HG03280 (cell line): ENCODE measurements at regions not wholly inside any gene's neighbourhood (a gene's known extent, or its start where the extent isn't known, plus 50 kb on each side); places are given as distances from the start of the nearest gene placed in this dataset.
"Not testable (repeated sequence)": the region's sequence is repeated elsewhere in the genome, so short reads cannot be mapped to it uniquely, and the experiment has no call there.

Experiments used
- ATAC-seq: cut with Tn5 transposase; IDR thresholded peaks from one replicate; pipeline ENCODE4 v1.9.1; 2021; ENCODE audit warnings: mild to moderate bottlenecking, moderate library complexity; ENCODE audit not compliant: unreplicated experiment

DNA sequence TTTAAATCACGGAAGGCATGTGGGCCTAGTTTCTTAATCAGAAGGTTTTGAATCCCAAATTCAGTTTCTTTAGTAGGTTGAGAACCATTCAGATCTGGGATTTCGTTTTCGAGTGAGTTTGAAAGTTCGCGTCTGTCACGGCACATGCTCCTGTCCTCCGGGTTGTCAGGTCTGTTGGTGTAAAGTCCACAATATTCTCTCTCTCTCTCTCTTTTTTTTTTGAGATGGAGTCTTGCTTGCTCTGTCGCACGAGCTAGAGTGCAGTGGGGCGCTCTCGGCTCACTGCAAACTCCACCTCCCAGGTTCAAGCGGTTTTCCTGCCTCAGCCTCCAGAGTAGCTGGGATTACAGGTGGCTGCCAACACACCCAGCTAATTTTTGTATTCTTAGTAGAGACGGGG lies 4390.6 kb upstream of the TPTE start:
- not testable (repeated sequence) for ATAC-seq

DNA sequence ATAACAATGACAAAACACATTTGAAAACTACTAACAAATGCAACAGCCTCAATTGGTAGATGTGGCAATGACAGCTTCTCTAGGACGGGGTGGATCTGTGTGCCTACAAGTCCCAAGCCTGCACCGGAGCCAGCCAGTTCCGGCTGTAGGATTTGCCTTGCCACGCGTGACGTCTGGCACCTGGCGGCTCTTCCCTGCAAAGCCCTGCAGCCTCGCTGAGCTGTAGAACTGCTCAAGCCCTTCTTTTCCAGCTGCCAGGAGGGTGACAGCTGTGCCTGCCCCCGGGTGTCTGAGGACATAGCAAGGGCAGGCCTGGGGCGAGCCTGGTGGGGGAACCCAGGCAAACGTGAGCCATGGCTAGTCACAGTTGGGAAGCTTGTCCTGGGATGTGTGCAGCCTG lies 4388.0 kb upstream of the TPTE start:
- not testable (repeated sequence) for ATAC-seq

- ATAC-seq = not testable (repeated sequence)
Measured at GRCh38 chr21:6133852-6134630, 4387.3 kb upstream of the TPTE start.

- ATAC-seq = not testable (repeated sequence)
Measured at GRCh38 chr21:6136732-6137131, 4384.7 kb upstream of the TPTE start.

DNA sequence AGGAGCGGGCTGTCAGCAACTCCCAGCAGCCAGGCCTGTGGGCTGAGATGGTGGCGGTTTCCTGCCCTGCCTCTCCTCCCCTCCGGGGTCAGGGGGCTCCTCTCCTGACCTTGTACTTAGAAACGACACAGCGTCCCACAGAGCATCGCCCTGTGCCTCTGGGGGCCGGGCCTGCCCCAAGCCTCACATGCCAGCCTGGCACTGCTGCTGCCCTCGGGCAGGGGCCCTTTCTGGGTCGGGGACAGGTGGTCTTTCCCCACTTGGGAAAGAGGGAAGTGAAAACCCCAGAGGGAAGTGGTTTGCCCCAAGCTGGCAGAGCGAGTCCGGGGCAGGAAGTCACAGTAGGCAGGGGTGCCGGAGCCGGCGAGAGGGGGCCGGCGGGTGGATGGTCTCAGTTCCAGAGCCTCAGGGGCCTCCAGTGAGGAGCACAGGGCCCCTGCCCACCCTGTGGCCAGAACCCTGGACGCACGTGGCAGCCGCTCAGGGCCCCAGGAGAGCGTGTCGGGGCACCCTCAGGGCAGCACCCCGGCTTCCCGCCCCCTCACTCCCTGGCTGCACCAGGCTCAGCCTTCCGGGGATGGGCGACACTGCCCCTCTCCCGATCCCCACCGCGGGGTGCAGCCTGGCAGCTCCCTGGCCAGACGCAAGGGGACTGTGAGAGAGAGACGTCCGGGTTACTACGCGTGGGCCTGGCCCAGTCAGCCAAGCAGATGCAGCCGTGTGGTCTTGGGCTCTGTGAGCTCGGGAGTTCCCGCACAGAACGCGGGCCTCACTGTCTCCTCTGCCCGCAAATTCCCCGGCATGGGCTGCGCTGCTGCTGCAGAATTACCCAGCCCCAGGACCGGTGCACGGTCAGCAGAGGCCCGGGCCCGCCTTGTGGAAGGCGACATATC lies 4382.9 kb upstream of the TPTE start:
- not testable (repeated sequence) for ATAC-seq

DNA sequence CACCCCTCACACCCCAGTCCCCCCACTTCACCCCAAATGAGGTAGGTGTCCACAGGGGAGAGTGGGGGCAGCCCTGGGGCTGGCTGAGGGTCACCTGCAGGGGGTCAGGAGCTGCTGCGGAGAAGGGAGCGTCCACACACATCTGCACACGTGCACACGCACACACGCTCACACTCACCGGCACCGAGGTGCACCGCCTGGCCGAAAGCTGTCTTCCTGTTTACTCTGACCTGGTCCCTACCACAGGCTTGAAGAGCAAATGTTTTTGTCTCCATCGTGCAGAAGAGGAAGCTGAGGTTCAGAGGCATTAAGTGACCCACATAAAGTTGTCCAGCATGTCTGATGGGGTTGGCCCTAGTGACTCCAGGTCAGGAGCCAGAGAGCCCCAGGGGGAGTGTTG lies 4382.1 kb upstream of the TPTE start:
- not testable (repeated sequence) for ATAC-seq

- not testable (repeated sequence) for ATAC-seq
Measured at GRCh38 chr21:6139862-6140261, 4381.5 kb upstream of the TPTE start.

DNA sequence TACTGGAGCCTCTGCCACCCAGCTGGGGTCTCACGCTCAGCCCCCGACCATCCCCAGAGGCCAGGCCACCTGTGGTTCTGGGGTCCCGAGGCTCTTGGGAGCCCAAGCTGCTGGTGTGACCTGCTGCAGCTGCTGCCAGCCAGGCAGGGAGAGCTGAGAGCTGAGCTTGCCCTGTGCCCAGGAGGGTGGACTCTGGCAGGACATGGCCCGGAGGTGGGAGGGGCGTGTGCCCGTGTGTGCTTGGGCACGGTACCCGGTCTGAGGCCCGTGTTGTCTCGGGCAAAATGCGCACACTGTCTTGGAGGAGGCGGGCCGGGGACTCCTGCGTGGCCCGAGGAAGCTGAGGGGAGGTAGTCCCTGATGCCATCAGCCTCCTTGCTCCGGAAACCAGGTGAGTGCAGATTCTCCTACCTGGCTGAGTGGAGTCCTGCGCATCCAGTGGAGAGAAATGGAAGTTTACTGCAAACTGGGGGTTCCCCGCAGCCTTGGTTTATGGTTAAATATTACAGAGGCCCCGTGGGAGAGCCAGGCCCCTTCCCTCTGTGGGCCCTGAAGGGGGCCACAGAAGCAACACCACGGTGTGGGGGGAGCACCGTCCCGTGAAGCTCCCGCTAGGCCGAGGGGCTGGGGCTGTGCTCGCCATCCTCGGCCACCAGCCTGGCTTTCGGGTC lies 4380.8 kb upstream of the TPTE start:
- not testable (repeated sequence) for ATAC-seq

DNA sequence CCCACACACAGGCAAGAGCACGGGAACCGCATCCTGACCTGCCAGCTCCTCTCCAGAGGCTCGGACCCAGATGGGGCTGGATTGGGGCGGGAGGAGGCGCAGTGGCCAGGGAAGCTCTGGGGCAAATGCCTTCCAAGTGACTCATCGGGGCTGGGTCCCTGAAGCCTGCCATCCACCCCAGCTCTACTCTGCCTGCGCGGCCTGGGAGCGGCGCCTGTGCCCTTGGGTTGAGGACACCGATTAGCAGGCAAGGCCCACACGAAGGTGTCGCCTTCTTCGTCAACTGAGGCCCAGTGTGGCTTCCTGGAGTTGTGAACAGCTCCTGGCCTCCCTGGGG lies 4380.3 kb upstream of the TPTE start:
- not testable (repeated sequence) for ATAC-seq

DNA sequence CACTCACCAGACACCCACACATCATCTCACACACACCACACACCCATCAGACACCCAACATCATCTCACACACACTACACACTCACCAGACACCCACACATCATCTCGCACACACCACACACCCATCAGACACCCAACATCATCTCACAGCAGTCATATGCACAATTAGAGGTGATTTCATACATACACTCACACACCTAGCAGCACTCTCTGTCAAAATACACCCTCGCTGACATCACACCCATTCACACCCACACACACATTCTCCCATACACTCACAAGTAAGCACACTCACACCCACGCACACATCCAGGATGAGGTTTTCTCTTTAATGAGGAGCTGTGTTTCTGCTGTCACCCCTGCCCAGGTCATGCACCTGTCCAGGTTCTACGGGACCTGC lies 4368.2 kb upstream of the TPTE start:
- not testable (repeated sequence) for ATAC-seq

DNA sequence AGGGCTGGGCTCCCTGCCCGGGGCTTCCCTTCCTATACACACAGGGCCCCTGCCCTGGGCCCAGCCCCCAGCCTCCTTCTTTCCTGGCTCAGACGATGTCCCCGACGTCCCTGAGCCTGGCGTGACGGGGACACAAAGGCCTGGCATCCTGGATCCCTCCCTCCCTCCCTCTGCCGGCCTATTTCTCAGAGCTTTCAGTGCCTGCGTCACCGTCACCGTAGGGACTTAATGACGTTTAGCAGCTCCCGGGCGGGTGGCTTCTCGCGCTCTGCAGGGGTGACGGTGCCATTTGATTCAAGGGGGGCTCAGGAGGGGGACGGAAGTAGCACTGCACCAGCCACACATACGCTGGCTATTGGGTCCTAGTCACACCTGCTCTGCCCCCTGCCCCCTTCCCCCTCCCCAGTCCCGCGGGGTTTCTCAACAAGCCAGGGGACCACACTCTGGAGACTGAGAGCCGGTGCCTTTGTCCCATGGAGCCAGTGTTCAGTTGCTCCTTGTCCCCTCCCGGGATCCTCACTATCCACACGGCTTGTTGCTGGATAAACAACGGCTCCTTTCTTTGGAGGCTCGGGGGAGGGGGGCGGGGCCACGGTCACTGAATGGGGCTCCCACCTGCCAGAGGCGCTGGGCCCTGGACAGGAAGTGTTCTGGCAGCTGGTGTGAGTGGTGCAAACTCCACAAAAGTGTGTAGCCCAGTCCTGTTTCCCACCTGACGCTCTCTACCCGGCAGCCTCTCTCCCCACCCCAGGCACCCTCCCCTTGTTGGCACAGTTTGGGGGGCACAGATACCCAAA lies 4366.7 kb upstream of the TPTE start:
- ATAC-seq = not testable (repeated sequence)

DNA sequence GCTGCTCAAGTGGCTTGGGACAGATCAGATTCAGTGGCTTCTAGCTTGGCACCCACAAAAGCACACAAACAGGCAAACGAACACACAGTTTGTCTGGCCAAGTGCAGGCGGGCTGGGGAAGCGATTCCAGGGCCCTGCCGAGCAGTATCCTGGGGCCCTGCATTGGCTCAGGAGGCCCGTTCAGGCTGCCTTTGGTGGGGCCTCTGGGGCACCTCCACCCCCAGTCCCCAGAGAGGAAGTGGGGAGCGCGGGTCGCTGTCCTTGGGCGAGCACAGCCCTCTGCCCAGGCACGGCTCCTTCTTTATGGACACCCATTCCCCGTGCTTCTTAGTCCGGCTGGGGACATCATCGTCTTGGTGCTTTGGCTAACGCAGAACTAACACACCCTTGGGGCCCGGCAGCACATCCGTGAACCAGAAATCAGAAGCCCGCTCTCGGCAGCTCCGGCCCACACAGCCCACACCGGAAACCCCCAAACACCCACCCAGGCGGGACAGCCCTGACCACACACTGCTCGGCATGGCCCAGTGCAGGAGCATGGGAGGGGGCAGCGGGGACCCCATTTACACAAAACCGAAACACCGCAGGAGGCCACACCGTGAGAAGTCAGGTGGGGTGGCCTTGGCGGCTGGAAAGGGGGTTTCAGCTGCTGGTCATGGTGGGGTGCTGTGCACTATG lies 4364.5 kb upstream of the TPTE start:
- not testable (repeated sequence) for ATAC-seq

DNA sequence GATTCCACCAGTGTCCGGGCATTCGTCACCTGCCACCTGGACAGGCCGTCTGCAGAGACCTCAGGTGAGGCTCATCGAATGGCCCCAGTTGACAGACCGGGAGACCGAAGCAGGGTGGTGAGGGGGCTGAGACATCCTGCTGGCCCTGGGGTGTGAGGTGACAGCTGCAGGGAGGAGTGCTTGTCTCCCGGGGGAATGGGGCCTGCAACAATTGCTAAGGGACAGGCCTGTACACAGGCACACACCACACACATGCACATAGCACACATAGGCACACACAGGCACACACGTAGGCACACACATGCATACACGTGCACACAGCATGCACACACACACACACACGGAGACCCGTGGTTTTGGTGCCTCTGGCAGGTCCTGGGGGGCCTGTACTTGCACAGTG lies 4363.9 kb upstream of the TPTE start:
- ATAC-seq = not testable (repeated sequence)

DNA sequence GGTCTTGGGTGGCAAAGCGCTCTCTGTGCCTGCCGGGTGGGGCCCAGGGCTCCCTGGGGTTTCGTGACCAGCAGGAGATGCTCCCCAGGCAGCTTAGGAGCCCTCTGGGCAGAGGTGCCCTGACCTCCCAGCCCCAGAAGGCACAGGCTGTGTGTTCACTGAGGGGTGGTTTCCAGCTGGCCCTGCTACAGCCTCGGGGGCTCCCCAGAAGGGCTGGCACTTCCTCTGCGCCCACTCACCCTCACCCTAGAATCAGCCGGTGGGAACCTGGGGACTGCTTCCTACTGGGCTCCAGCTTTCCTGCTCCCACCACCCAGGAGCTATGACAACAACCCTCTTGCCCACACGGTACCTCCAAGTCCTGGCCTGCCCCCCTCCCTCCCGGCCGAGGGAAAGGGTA lies 4363.2 kb upstream of the TPTE start:
- ATAC-seq = not testable (repeated sequence)
